Mucosa of descending colon (tissue), 3 donors: ENCODE measurements at regions not wholly inside any gene's neighbourhood (a gene's known extent, or its start where the extent isn't known, plus 50 kb on each side); places are given as distances from the start of the nearest gene placed in this dataset.
A peak's percentile ranks its signal among the peaks of the same experiment; 100 is the strongest.

ENCODE experiments used
- ATAC-seq: fragments of 200-7000 bp; cut with Tn5 transposase; one replicate; pipeline ENCODE4 v1.9.1; 2020; ENCODE audit warnings: mild to moderate bottlenecking, moderate library complexity
- DNase-seq, 3 donors: peaks; one replicate each; pipeline ENCODE4 v3.0.0-alpha.2; 2020
- H3K36me3 ChIP-seq: fragments of 200-600 bp; one replicate; pipeline ENCODE4 v1.8.0; 2021; ENCODE audit warnings: low read depth, mild to moderate bottlenecking
- H3K4me1 ChIP-seq: fragments of 200-600 bp; one replicate; pipeline ENCODE4 v1.8.0; 2021; ENCODE audit warnings: low read depth, mild to moderate bottlenecking
- H3K4me3 ChIP-seq: fragments of 200-600 bp; one replicate; pipeline ENCODE4 v1.8.0; 2021; ENCODE audit warnings: mild to moderate bottlenecking
- H3K9me3 ChIP-seq: fragments of 200-600 bp; one replicate; pipeline ENCODE4 v1.8.0; 2021; ENCODE audit warnings: mild to moderate bottlenecking
- intact Hi-C, 2 donors: fragments of 100-400 bp; cut with DNase I in 1 of 2; cut with micrococcal nuclease in 1 of 2; formaldehyde crosslinking; loops; one replicate each; pipeline versions ENCODE4 v1.11.0 to v1.11.1; 2022; cut with DNase I, micrococcal nuclease
- TF ChIP-seq, protein P1 (sequence below): fragments of 200-600 bp; IDR thresholded peaks from one replicate; pipeline ENCODE4 v1.8.0; 2022; ENCODE audit warnings: antibody characterized with exemption, mild to moderate bottlenecking
- donor health status: DM: no; HTN: no; CAD: no; lungs with moderate emphysema.
- donor health status: DM: no; HTN: no; CAD: no.
- donor health status: DM: no; HTN: yes; CAD: no.

DNA sequence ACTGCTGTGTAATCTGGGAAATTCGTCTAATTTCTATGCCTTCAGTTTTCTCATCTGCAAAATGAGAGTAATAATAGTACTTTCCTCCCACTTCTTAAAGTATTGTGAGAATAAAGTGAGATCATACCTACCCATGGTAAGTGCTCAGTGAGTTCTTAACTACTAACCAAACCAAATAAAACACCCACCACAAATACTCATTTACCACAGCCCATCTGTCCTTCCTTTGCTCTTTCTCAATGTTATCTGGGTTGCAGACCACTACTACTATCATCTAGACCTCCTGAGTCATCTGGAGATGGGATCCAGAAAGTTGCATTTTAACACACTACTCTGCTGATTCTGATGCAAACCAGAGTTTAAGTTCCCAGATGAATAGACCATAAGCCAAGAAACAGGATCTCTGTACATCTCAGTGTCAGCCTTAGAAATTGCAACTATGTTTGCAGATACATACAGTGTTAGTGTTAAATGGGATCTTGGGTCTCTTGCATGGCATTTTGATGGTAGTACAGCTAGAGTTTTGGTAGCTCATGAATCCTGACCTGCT is 105.4 kb upstream of the ATP10B start:
- Histone ChIP-seq H3K4me3 (no peak overlapping the region), H3K36me3 (no peaks in the 10 kb centered on the region), H3K4me1 (no peaks in the 10 kb centered on the region), H3K9me3 (no peaks in the 10 kb centered on the region)
- intact Hi-C loops = no loop called here
- ATAC-seq (no peak), DNase-seq (no peak)
- TF ChIP-seq, protein P1, sequence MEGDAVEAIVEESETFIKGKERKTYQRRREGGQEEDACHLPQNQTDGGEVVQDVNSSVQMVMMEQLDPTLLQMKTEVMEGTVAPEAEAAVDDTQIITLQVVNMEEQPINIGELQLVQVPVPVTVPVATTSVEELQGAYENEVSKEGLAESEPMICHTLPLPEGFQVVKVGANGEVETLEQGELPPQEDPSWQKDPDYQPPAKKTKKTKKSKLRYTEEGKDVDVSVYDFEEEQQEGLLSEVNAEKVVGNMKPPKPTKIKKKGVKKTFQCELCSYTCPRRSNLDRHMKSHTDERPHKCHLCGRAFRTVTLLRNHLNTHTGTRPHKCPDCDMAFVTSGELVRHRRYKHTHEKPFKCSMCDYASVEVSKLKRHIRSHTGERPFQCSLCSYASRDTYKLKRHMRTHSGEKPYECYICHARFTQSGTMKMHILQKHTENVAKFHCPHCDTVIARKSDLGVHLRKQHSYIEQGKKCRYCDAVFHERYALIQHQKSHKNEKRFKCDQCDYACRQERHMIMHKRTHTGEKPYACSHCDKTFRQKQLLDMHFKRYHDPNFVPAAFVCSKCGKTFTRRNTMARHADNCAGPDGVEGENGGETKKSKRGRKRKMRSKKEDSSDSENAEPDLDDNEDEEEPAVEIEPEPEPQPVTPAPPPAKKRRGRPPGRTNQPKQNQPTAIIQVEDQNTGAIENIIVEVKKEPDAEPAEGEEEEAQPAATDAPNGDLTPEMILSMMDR = no peak

DNA sequence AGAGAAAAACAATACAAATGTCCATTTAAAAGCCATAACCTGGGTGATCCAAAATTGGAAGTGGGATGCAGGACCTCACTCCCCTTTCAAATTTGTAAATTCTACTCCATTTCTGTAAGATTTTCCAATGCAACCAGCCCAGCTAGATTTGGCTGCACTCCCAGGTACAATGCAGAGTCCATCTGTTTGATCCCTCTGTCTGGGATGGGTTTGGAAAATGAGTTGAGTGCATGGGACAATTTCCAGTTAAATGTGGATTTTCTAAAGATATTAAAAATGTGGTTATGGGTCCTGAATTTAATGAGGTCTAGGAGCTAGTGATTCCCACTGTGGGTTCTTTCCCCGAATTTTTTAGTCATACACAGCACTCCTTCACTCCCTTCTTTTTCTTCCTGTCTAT is 104.0 kb upstream of the ATP10B start:
- intact Hi-C loops = no loop called here
- Histone ChIP-seq H3K36me3 (no peaks in the 10 kb centered on the region), H3K4me3 (no peak overlapping the region), H3K9me3 (no peaks in the 10 kb centered on the region), H3K4me1 (no peaks in the 10 kb centered on the region)
- ATAC-seq (no peak), DNase-seq (no peak)
- TF ChIP-seq, protein P1 = no peak

DNA sequence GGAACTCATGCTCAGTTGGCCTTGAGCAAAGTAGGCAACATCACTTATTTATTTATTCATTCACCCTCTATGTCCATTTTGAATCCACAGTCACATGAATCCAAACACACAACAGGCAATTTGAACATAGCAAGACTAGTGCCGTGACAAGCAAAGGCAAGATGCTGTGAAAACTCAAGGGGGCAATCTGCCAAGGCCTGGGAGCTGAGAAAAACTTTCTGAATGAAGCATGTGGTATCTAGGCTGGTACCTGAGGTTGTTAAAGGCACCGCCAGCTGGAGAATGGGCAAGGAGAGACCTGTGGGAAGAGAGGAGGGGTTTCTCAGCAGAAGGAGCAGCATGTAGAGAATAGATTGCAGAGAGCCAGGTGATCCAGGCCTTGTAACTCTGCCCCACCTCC is 98.3 kb upstream of the ATP10B start:
- no peaks in the 10 kb centered on the region for H3K9me3 ChIP-seq
- DNase-seq (no peak), ATAC-seq (no peak)
- intact Hi-C loops = no loop called here
- H3K4me3 ChIP-seq = no peak overlapping the region
- no peaks in the 10 kb centered on the region for H3K36me3 ChIP-seq
- H3K4me1 ChIP-seq = no peaks in the 10 kb centered on the region
- TF ChIP-seq, protein P1 = no peak

DNA sequence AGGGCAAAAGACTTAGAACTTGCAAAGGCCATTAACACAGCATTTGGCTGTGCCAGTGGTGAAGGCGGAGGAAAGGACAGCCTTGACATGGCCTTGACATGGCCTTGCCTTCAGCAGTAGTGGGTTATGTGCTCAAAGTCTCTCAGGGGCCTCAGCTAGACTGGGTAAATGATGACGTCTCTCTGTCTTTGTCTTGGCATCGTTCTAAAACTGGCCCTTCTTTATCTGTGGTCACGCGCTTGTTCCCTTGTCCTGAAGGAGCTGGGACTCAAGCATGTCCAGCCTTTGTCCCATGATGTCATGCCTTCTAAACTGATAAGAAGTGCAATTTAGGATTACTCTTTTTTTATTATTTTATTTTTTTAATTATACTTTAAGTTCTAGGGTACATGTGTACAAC is 88.7 kb upstream of the ATP10B start:
- intact Hi-C loops = no loop called here
- DNase-seq = no peak
- H3K9me3 ChIP-seq = no peaks in the 10 kb centered on the region
- no peaks in the 10 kb centered on the region for H3K4me1 ChIP-seq
- TF ChIP-seq, protein P1 = no peak
- ATAC-seq = no peak
- H3K4me3 ChIP-seq = no peak overlapping the region
- no peaks in the 10 kb centered on the region for H3K36me3 ChIP-seq

DNA sequence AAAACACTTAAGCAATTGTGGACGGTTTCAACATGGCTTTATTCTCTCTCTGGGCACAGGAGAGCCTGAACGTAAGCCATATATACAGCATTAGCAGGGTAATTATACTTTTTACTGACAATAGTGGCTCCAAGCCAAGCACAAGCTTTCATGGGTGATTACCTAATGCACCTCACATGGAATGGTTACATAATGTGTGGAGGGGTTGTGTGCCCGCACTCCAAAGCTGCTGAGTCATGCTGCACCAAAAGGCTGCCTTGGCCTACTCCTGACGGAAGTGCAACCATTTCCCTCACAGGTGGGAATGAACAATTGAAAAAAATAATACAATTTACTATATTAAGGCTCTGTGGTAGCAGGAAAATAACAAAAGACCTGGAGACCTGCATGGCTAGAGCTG is 86.5 kb upstream of the ATP10B start:
- TF ChIP-seq, protein P1 = no peak
- DNase-seq (peak in 2 of 3 donors; percentile 54 to 69), ATAC-seq (peak; percentile 92)
- no peaks in the 10 kb centered on the region for H3K9me3 ChIP-seq
- intact Hi-C loops = no loop called here
- no peaks in the 10 kb centered on the region for H3K36me3 ChIP-seq
- H3K4me1 ChIP-seq = no peaks in the 10 kb centered on the region
- H3K4me3 ChIP-seq = no peak overlapping the region

DNA sequence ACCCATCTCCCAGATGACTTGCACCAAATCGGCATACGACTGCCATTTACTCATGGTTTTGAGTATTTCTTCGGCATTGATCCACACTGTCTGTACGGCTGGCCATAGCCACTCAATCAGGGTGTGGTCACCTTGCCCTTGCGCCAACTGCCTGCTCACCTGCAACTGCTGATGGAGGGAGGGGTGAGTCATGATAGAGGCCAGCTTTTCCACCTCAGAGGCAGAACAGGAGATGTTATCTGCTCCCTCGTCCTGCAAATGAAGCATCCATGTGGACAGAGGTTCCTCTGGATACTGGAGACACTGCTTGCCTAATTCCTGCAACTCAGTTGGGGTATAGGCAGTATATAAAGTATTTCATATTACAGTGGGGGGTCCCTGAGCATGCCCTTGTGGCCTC is 85.6 kb upstream of the ATP10B start:
- no peaks in the 10 kb centered on the region for H3K9me3 ChIP-seq
- H3K36me3 ChIP-seq = no peaks in the 10 kb centered on the region
- intact Hi-C loops = no loop called here
- H3K4me1 ChIP-seq = no peaks in the 10 kb centered on the region
- no peak overlapping the region for H3K4me3 ChIP-seq
- DNase-seq (no peak), ATAC-seq (no peak)
- TF ChIP-seq, protein P1 = no peak
